ENCODE measurements at regions not wholly inside any gene's neighbourhood (a gene's known extent, or its start where the extent isn't known, plus 50 kb on each side); places are given as distances from the start of the nearest gene placed in this dataset.

- TF ChIP-seq EP300 (IDR thresholded peaks at IDR 0.05) = no peak
- no peak for TF ChIP-seq CTCF (IDR thresholded peaks at IDR 0.05)
- TF ChIP-seq POLR2A (IDR thresholded peaks at IDR 0.05) = no peak
Observed at GRCh38 chr4:115780268-115780667, 666.8 kb upstream of the NDST4 start.

All from sigmoid colon (tissue), 4 donors.